GM21367 (cell line): ENCODE measurements at regions not wholly inside any gene's neighbourhood (a gene's known extent, or its start where the extent isn't known, plus 50 kb on each side); places are given as distances from the start of the nearest gene placed in this dataset.
"Not testable (repeated sequence)": the region's sequence is repeated elsewhere in the genome, so short reads cannot be mapped to it uniquely, and the experiment has no call there.

Experiments used
- ATAC-seq: cut with Tn5 transposase; IDR thresholded peaks from one replicate; pipeline ENCODE4 v1.9.1; 2021; ENCODE audit not compliant: unreplicated experiment

DNA sequence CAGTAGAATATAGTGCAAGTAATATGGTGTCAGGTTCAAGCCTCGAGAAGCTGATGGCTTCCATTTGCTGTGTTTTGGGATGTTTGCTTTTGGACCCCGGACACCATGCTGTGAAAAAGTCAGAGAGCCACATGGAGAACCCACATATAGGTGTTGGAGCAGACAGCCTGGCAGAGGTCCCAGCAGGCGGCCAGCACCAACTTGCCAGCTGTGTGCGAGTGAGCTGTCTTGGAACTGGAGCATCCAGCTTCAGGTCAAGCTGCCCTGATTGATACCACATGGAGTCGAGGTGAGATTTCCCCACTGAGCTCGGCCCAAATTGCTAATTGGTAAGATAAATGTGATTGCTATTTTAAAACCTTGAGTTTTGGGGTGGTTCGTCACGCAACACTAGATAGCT is 185.7 kb upstream of the TBL1XR1 start:
- no peak for ATAC-seq

- no peak for ATAC-seq
Observed at GRCh38 chr3:177385186-177385585, 187.9 kb upstream of the TBL1XR1 start.

DNA sequence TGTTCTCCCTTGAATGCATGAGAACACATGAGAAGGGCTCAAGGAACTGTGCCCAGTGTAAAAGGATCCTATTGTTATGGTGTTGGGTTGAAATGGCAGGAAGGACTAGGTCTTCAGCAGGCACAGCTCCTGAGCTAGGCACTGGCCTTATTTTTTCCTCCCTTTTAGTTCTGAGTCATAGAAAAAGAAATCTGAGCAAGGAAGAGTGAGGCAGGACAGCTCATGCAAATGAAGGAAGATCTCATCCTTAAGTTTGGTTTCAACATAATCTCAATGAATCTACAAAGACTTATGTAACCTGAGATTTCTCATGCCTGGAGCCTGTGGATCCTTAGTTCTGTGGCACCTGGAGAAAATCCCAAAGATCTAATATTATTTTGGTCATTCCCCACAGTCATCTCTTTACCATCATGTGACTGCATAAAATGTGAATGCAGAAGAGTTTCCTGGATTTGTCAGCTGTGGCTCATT is 188.6 kb upstream of the TBL1XR1 start:
- ATAC-seq = no peak

- no peak for ATAC-seq
Observed at GRCh38 chr3:177388209-177388608, 190.9 kb upstream of the TBL1XR1 start.

- not testable (repeated sequence) for ATAC-seq
Observed at GRCh38 chr3:177394231-177395024, 197.1 kb upstream of the TBL1XR1 start.

DNA sequence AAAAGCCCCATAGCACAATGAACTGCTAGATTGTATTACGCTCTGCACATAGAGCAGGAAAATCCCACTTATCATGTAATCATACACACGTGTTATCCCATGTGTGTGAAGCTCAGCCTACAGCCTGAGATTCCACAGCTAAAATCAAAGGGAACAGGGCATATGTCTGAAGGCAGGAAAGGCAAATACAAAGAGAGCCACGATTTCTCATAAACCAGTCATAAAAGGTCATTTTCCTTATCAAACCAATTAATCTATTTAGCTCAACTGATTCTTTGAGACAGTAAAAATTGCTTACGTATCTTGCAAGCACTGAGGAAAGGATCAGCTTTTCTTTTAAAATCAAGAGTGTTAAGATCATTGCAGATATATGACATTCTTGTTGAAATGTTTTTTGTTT is 199.5 kb upstream of the TBL1XR1 start:
- ATAC-seq = no peak

DNA sequence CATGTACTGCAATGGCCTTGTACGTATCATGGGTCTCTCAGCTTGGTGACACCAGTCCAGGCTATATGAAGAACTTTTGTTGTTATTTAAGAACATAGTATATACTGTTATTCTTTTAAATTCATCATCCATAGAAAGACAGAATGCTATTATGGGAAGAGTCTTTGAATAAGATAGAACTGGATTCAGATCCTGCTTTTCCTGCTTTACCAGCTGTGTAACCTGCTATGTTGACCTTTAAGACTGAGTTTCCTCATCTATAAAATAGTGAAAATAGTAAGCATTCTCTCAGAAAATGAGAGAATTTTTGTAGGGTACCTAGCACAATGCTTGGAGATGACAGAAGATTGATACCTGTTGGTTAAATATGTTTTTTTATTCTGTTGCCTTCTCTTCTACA is 204.1 kb upstream of the TBL1XR1 start:
- ATAC-seq = no peak

GRCh38 chr3:177402533-177402932 is 205.3 kb upstream of the TBL1XR1 start:
- ATAC-seq = no peak

GRCh38 chr3:177405191-177405672 is 207.9 kb upstream of the TBL1XR1 start:
- ATAC-seq = no peak

DNA sequence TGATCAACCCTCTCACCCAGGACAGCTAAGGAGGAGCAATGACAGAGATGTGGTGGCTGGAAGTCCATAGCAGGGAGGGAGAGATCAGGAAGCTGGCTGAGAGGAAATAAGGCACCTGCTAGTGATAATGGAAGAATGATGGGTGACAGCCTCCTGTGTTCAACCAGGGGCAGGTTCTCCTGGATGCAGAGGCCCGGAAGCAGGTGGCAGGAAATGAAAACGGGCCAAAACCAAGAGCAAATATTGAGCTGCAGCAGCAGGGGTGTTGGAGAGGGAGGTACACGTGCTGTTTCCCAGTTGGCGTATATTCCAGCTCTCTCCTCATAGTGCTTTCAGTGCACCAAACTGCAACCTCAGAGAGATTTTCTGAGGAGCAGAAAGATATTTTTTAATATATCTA is 213.4 kb upstream of the TBL1XR1 start:
- no peak for ATAC-seq

GRCh38 chr3:177411201-177411600 is 213.9 kb upstream of the TBL1XR1 start:
- no peak for ATAC-seq

GRCh38 chr3:177412677-177413170 is 215.4 kb upstream of the TBL1XR1 start:
- ATAC-seq = not testable (repeated sequence)

DNA sequence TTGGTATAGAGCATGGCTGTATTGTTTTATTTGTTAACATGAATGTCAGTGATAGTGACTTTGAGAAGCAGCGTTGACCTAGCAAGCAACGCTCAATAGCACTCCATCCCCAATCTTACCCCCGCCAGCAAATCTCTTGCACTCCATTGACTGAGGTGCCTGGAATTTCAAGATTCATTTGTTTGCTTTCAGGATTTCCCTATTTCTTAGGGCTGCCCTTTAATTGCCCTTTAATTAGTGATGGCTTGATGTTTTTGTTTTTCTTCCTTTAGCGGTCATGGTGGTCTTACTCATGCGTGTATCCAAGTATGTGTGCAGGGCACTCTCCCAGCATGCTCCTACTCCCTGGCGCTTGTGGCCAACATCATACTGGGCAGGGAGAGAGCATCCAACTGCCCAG is 216.8 kb upstream of the TBL1XR1 start:
- no peak for ATAC-seq

DNA sequence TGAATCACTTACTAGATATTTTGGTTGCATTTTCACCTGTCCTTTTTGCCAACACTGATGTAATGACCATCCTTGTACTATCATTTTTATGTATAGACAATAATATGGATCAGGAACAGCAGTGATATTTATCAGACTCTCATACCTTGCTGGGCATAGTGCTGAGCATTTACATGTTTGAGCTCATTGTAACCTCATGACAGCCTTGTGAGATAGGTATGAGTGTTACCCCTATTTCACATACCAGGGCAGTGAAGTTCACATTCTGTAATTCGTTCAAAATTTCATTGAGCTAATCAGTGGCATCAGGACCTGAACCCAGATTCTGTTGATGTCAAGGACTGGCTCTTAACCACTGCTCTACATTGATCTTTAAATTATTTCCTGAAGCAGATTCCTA is 221.5 kb upstream of the TBL1XR1 start:
- ATAC-seq = no peak

GRCh38 chr3:177419904-177420601 is 222.8 kb upstream of the TBL1XR1 start:
- no peak for ATAC-seq

GRCh38 chr3:177420651-177421480 is 223.6 kb upstream of the TBL1XR1 start:
- no peak for ATAC-seq

DNA sequence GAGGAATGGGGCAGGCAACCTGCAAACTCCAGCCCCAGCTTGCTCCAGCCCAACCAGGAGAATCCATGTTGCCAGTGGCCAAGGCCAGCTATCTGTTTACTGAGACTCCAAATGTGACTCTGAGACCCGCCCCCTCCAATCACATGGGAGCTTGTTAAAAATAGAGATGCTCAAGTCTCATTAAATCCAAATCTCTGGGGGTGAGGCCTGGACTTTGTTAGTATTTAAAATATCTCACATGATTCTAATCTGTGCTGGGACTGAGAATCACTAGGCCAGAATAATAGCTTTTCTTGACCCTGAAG is 224.2 kb upstream of the TBL1XR1 start:
- no peak for ATAC-seq

GRCh38 chr3:177424521-177424920 is 227.2 kb upstream of the TBL1XR1 start:
- no peak for ATAC-seq

DNA sequence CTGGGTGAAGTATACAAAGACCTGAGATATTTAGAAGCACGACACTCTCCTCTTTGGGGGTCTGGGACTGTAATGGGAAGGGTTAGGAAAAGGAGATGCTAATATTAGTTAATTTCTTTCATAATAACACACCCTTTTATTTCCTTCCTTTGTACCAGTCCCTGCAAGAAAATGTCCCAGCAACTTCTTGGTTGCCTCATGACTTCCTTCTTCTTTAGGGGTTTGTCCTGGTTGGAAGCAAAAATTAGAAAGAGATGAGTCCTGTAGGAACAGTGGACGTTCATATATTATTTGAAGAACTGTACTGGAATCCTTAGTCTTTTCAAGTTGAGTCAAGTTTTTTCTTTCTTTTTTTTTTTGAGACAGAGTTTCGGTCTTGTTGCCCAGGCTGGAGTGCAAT is 227.8 kb upstream of the TBL1XR1 start:
- ATAC-seq = no peak

DNA sequence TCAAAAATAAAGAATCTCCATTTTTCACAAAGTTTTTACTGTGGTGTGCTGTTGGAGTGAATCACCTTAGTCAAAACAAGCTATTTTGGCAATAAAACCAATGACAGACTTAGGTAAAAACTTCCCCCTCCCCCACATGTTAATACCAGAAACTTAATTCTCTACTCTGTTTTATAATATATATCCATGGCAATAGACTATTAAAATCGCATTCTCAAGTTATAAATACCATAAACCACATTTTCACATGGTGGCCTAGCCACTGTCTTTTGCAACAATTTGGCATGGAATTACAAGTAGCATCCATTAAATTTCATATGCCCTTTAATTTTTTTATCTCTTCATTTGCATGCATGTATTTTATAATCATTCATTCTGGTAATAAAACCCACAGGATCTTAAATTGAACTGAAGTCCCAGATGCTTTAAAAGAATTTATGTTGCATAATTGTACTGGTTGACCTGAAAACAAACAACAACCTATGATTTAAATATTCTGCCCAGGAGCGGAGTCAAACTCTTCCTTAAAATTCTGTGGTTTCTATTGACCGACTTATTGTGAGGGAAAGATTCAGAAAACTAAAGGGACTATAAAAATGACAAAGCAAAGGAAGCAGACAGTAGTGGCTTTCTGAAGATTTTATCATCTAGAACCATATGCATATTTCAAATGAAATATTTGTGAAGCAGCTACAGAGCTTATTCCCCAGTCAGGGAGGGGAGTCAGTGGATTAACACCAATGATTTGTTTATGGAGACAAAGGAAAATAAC is 229.0 kb upstream of the TBL1XR1 start:
- no peak for ATAC-seq
